ENCODE measurements at regions not wholly inside any gene's neighbourhood (a gene's known extent, or its start where the extent isn't known, plus 50 kb on each side); places are given as distances from the start of the nearest gene placed in this dataset.
"Not testable (repeated sequence)": the region's sequence is repeated elsewhere in the genome, so short reads cannot be mapped to it uniquely, and the experiment has no call there.

DNA sequence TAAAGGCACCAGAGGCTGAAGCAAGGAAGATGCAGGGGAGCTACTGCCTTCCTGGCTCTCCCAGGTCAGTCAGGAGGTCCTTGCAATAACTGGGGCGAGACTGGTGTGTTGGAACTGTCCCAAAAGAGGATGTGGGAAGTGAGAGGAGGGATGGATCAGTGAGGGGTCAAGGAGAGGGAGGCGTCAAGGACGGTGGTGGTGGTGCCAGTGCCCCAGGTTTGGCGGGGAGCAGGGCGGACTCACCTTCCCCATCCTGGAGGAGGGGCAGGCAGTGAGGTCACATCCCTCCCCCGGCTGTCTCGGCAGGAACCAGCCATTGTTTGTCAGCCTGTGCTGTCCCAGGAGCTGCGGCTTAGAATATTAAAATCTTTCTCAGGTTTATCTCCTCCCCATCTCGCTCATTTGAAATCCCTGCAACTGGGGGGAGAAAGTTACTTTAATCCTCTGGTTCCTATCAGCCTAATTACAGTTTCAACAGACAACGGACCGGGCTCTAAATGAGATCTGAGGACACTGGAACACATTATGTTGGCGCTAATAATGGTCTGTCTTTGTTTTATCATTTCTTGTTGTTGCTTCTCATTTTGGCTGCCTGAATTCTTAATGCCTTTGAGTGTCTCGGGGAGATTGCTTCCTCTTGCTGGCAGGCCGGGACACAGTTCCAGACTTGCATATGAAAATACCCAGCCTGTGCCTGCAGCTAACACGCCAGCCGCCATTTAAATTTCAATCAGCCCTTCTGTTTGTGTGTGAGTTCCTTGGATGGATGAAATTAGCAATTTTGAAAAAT is 387.5 kb downstream of the RPS24 start:
- Histone ChIP-seq H3K36me3 (replicated peaks in 1 of 2) (no peaks in the 10 kb centered on the region), H3K4me3 (no peak overlapping the region), H3K9me3 (replicated peaks in 1 of 3) (peaks cover 0 to 12% (median 11%) of the 10 kb centered on the region in 3 donors), H3K27ac (no peak overlapping the region), H3K27me3 (no peaks in the 10 kb centered on the region), H3K4me1 (replicated peaks in 1 of 2) (no peaks in the 10 kb centered on the region)
- TF ChIP-seq POLR2A (IDR thresholded peaks at IDR 0.05) = no peak
- TF ChIP-seq, protein P1, sequence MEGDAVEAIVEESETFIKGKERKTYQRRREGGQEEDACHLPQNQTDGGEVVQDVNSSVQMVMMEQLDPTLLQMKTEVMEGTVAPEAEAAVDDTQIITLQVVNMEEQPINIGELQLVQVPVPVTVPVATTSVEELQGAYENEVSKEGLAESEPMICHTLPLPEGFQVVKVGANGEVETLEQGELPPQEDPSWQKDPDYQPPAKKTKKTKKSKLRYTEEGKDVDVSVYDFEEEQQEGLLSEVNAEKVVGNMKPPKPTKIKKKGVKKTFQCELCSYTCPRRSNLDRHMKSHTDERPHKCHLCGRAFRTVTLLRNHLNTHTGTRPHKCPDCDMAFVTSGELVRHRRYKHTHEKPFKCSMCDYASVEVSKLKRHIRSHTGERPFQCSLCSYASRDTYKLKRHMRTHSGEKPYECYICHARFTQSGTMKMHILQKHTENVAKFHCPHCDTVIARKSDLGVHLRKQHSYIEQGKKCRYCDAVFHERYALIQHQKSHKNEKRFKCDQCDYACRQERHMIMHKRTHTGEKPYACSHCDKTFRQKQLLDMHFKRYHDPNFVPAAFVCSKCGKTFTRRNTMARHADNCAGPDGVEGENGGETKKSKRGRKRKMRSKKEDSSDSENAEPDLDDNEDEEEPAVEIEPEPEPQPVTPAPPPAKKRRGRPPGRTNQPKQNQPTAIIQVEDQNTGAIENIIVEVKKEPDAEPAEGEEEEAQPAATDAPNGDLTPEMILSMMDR (IDR thresholded peaks at IDR 0.05) = no peak
- peak in 1 of 7 donors; percentile 52 for DNase-seq
- intact Hi-C loops (cut with DNase I) = no loop called here
- WGBS, 4 donors = 70 to 74% (median 73%) methylated on average over 16 of the region's 16 CpGs

DNA sequence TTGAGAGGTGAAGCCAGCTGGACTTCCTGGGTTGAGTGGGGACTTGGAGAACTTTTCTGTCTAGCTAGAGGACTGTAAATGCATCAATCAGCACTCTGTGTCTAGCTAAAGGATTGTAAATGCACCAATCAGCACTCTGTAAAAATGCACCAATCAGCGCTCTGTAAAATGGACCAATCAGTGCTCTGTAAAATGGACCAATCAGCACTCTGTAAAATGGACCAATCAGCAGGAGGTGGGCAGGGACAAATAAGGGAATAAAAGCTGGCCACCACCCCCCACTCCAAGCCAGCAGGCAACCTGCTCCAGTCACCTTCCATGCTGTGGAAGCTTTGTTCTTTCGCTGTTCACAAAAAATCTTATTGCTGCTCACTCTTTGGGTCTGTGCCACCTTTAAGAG is 390.4 kb downstream of the RPS24 start:
- H3K36me3 ChIP-seq (replicated peaks in 1 of 2); intact Hi-C loops (cut with DNase I); H3K27me3 ChIP-seq; H3K4me3 ChIP-seq; H3K27ac ChIP-seq; H3K4me1 ChIP-seq (replicated peaks in 1 of 2): not testable (repeated sequence)
- 94 to 100% (median 98%) methylated on average over 2 of the region's 2 CpGs for WGBS, 4 donors
- peak in 2 of 7 donors; percentile 6 for DNase-seq
- H3K9me3 ChIP-seq (replicated peaks in 1 of 3) = peaks cover 0 to 12% (median 11%) of the 10 kb centered on the region in 3 donors

DNA sequence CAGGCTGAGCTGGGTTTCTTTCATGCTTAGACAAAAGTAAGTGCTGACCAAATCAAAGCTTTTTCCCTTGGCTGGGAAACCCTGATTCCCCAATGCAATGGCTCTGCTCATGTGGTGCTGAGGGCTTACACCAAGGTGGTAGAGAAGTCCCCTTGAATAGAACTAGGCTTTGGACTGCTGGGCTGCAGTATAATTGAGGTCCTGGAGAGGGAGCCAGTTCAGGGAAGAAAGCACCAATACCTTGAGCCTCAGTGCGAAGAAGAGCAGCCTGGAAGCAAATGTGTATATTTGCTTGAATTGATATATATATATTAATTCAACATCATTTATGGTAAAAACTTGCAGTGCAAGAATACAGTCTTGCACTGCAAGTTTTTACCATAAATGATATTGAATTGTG is 391.1 kb downstream of the RPS24 start:
- peak in 2 of 7 donors; percentile 5 to 31 for DNase-seq
- Histone ChIP-seq H3K27ac (no peak overlapping the region), H3K36me3 (replicated peaks in 1 of 2) (no peaks in the 10 kb centered on the region), H3K9me3 (replicated peaks in 1 of 3) (peaks cover 0 to 12% (median 11%) of the 10 kb centered on the region in 3 donors), H3K4me1 (replicated peaks in 1 of 2) (no peaks in the 10 kb centered on the region), H3K4me3 (no peak overlapping the region), H3K27me3 (peaks cover 1% of the 10 kb centered on the region)
- TF ChIP-seq POLR2A (IDR thresholded peaks at IDR 0.05) = no peak
- TF ChIP-seq, protein P1 (IDR thresholded peaks at IDR 0.05) = peak in 1 of 6 experiments; percentile 16
- WGBS, 4 donors = 69 to 92% (median 91%) methylated on average over 1 of the region's 1 CpG
- intact Hi-C loops (cut with DNase I) = no loop called here

DNA sequence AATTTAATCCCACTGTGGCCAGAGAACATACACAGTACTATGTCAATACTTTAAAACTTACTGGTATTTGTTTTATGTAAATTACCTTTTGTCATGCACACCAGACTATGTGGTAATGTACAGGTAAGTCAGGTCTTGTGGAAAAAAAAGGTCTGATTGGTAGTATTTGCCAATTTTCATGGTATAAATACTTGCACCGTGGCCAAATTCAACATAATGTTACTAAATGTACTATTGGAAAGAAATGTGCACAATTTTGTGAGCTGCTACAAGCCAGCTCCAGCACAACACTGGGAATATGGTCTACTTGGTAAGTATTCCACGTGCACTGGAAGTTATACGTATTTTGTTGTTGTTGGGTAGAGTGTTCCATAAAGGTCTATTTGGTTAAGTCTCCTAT is 392.5 kb downstream of the RPS24 start:
- TF ChIP-seq, protein P1 (IDR thresholded peaks at IDR 0.05) = no peak
- TF ChIP-seq POLR2A (IDR thresholded peaks at IDR 0.05) = no peak
- 81 to 96% (median 88%) methylated on average over 3 of the region's 3 CpGs for WGBS, 4 donors

More for the DNA sequence above, 392.5 kb downstream of the RPS24 start:
- no peak overlapping the region for H3K27ac ChIP-seq
- H3K27me3 ChIP-seq = peaks cover 4% of the 10 kb centered on the region
- H3K9me3 ChIP-seq (replicated peaks in 1 of 3) = peaks cover 0 to 12% (median 11%) of the 10 kb centered on the region in 3 donors
- H3K4me3 ChIP-seq = no peak overlapping the region
- DNase-seq = no peak
- intact Hi-C loops (cut with DNase I) = no loop called here
- H3K4me1 ChIP-seq (replicated peaks in 1 of 2) = no peaks in the 10 kb centered on the region
- no peaks in the 10 kb centered on the region for H3K36me3 ChIP-seq (replicated peaks in 1 of 2)
